Skeletal muscle satellite cell (primary cell): ENCODE measurements at regions not wholly inside any gene's neighbourhood (a gene's known extent, or its start where the extent isn't known, plus 50 kb on each side); places are given as distances from the start of the nearest gene placed in this dataset.
"Not testable (repeated sequence)": the region's sequence is repeated elsewhere in the genome, so short reads cannot be mapped to it uniquely, and the experiment has no call there.

Experiments used
- H3K27me3 ChIP-seq: 2 replicates; pipeline ENCODE4 v1.7.0; 2013; ENCODE audit warnings: low read length; ENCODE audit not compliant: control insufficient read depth, insufficient read depth
- H3K36me3 ChIP-seq: 2 replicates; pipeline ENCODE4 v1.7.0; 2013; ENCODE audit warnings: mild to moderate bottlenecking, control low read depth, low read length; ENCODE audit not compliant: insufficient read depth
- H3K4me1 ChIP-seq: 2 replicates; pipeline ENCODE4 v1.7.0; 2013; ENCODE audit warnings: low read length; ENCODE audit not compliant: control insufficient read depth, insufficient read depth
- H3K4me2 ChIP-seq: 2 replicates; pipeline ENCODE4 v1.7.0; 2013; ENCODE audit warnings: mild to moderate bottlenecking, low read length
- H3K4me3 ChIP-seq: 2 replicates; pipeline ENCODE4 v1.7.0; 2013; ENCODE audit warnings: low read length
- H3K9ac ChIP-seq: 2 replicates; pipeline ENCODE4 v1.7.0; 2013; ENCODE audit warnings: mild to moderate bottlenecking, low read depth, low read length, moderate library complexity
- H3K9me3 ChIP-seq: replicated peaks from 2 replicates; pipeline ENCODE4 v1.7.0; 2013; ENCODE audit warnings: mild to moderate bottlenecking, control low read depth, low read length

GRCh38 chr13:69050696-69051095 lies 1056.9 kb upstream of the ATXN8OS start:
- H3K36me3 ChIP-seq = no peaks in the 10 kb centered on the region

GRCh38 chr13:69044629-69045028 lies 1063.0 kb upstream of the ATXN8OS start:
- H3K4me1 ChIP-seq = no peaks in the 10 kb centered on the region
- H3K36me3 ChIP-seq = no peaks in the 10 kb centered on the region
- no peak overlapping the region for H3K4me2 ChIP-seq
- no peak overlapping the region for H3K4me3 ChIP-seq
- no peaks in the 10 kb centered on the region for H3K9me3 ChIP-seq
- H3K27me3 ChIP-seq = no peaks in the 10 kb centered on the region
- H3K9ac ChIP-seq = no peak overlapping the region

More at GRCh38 chr13:69050696-69051095, 1056.9 kb upstream of the ATXN8OS start:
- Histone ChIP-seq H3K4me3 (no peak overlapping the region), H3K27me3 (no peaks in the 10 kb centered on the region), H3K9me3 (peaks cover 11% of the 10 kb centered on the region), H3K9ac (no peak overlapping the region), H3K4me2 (no peak overlapping the region), H3K4me1 (no peaks in the 10 kb centered on the region)

DNA sequence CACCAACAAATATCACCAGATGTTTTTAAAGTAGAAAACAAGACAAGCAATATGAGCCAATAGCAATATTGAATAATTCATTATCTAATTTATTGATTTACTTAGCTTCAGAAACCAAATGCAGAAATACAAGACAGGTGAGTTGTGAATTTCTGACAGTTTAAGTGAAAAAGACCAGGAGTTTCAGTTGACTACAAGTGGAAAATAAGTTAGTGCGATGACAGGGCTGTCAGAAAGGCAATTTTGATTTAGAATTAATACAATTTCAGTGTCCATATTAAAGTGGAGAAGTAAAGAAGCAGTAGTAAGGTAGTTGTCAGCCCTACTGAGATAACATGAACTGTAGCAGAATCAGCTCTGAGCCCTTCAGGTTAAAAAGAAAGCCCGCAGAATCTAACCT lies 1066.7 kb upstream of the ATXN8OS start:
- Histone ChIP-seq H3K36me3 (no peaks in the 10 kb centered on the region), H3K4me3 (no peak overlapping the region), H3K9ac (no peak overlapping the region), H3K27me3 (no peaks in the 10 kb centered on the region), H3K9me3 (no peaks in the 10 kb centered on the region), H3K4me2 (no peak overlapping the region), H3K4me1 (no peaks in the 10 kb centered on the region)

GRCh38 chr13:69035771-69036170 lies 1071.9 kb upstream of the ATXN8OS start:
- no peak overlapping the region for H3K4me3 ChIP-seq
- H3K9me3 ChIP-seq = no peaks in the 10 kb centered on the region
- H3K9ac ChIP-seq = no peak overlapping the region
- H3K36me3 ChIP-seq = no peaks in the 10 kb centered on the region
- H3K27me3 ChIP-seq = no peaks in the 10 kb centered on the region
- H3K4me2 ChIP-seq = no peak overlapping the region
- no peaks in the 10 kb centered on the region for H3K4me1 ChIP-seq

- H3K27me3 ChIP-seq = no peaks in the 10 kb centered on the region
- H3K9ac ChIP-seq = no peak overlapping the region
- no peaks in the 10 kb centered on the region for H3K4me1 ChIP-seq
- H3K9me3 ChIP-seq = peaks cover 2% of the 10 kb centered on the region
- no peaks in the 10 kb centered on the region for H3K36me3 ChIP-seq
- H3K4me2 ChIP-seq = no peak overlapping the region
- H3K4me3 ChIP-seq = no peak overlapping the region
Measured at GRCh38 chr13:69028936-69029335, 1078.7 kb upstream of the ATXN8OS start.

DNA sequence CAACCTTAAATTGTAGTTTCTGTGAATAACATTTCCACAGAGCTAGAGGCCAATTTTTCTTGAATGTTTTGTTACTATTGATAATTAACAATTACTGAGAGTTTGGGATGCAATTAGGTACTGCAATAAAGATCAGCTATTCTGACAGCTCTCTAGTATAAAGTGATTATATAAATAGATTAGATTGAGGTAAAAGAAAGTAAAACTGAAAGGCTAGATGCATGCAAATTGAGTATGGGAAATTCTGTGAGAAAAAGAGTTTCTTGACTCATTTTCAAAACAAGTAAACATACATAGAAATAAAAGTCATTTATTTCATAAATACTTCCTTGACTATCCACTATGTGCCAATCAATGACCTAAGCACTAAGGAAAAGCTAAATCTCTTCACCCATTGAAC lies 1087.5 kb upstream of the ATXN8OS start:
- Histone ChIP-seq H3K27me3 (no peaks in the 10 kb centered on the region), H3K36me3 (no peaks in the 10 kb centered on the region), H3K4me1 (no peaks in the 10 kb centered on the region), H3K4me3 (no peak overlapping the region), H3K9me3 (peaks cover 6% of the 10 kb centered on the region), H3K4me2 (no peak overlapping the region), H3K9ac (no peak overlapping the region)

DNA sequence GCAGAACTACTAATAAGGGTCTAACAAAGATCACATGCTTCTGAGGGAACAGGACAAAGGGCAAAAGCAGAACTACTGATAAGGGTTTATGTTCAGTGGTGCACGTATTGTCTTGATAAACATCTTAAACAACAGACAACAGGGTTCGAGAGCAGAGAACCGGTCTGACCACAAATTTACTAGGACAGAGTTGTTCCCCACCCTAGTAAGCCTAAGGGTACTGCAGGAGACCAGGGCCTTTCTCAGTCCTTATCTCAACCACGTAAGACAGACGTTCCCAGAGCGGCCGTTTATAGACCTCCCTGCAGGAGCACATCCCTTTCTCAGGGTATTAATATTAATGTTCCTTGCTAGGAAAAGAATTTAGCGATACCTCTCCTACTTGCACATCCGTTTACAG lies 1089.5 kb upstream of the ATXN8OS start:
- H3K9ac ChIP-seq, H3K4me2 ChIP-seq, H3K4me3 ChIP-seq, H3K9me3 ChIP-seq, H3K27me3 ChIP-seq, H3K36me3 ChIP-seq, H3K4me1 ChIP-seq: not testable (repeated sequence)

DNA sequence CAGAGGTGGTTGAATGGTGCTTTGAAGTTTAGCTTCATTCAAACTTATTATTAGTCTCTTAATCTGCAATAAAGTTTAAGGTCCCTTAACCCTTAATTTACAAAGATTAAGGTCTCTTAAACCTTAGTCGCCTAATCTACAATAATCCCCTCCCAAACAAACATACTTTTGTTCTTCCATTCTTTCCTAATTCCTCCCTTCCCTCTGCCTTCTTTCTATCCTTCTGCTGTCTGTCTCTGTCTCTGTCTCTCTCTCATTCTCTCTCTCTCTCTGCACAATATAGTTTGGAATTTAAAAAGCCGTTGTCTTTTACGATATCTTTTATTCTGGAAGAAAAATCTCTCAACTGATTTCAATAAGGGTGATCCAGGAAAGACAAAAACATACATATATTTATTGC lies 1096.8 kb upstream of the ATXN8OS start:
- Histone ChIP-seq H3K9ac (no peak overlapping the region), H3K36me3 (no peaks in the 10 kb centered on the region), H3K9me3 (no peaks in the 10 kb centered on the region), H3K27me3 (no peaks in the 10 kb centered on the region), H3K4me2 (no peak overlapping the region), H3K4me3 (no peak overlapping the region), H3K4me1 (no peaks in the 10 kb centered on the region)

- Histone ChIP-seq H3K9me3 (no peaks in the 10 kb centered on the region), H3K4me2 (no peak overlapping the region)
Measured at GRCh38 chr13:69008499-69008898, 1099.1 kb upstream of the ATXN8OS start.

GRCh38 chr13:68998056-68998455 lies 1109.6 kb upstream of the ATXN8OS start:
- Histone ChIP-seq H3K27me3 (no peaks in the 10 kb centered on the region), H3K4me3 (no peak overlapping the region), H3K4me1 (no peaks in the 10 kb centered on the region), H3K9ac (no peak overlapping the region), H3K9me3 (no peaks in the 10 kb centered on the region), H3K4me2 (no peak overlapping the region), H3K36me3 (no peaks in the 10 kb centered on the region)

More at GRCh38 chr13:69008499-69008898, 1099.1 kb upstream of the ATXN8OS start:
- no peaks in the 10 kb centered on the region for H3K4me1 ChIP-seq
- H3K4me3 ChIP-seq = no peak overlapping the region
- no peaks in the 10 kb centered on the region for H3K36me3 ChIP-seq
- H3K27me3 ChIP-seq = no peaks in the 10 kb centered on the region
- H3K9ac ChIP-seq = no peak overlapping the region

- no peaks in the 10 kb centered on the region for H3K9me3 ChIP-seq
- no peak overlapping the region for H3K4me2 ChIP-seq
- H3K36me3 ChIP-seq = no peaks in the 10 kb centered on the region
- H3K27me3 ChIP-seq = no peaks in the 10 kb centered on the region
- no peaks in the 10 kb centered on the region for H3K4me1 ChIP-seq
- no peak overlapping the region for H3K4me3 ChIP-seq
- H3K9ac ChIP-seq = no peak overlapping the region
Measured at GRCh38 chr13:68996668-68997025, 1111.0 kb upstream of the ATXN8OS start.

DNA sequence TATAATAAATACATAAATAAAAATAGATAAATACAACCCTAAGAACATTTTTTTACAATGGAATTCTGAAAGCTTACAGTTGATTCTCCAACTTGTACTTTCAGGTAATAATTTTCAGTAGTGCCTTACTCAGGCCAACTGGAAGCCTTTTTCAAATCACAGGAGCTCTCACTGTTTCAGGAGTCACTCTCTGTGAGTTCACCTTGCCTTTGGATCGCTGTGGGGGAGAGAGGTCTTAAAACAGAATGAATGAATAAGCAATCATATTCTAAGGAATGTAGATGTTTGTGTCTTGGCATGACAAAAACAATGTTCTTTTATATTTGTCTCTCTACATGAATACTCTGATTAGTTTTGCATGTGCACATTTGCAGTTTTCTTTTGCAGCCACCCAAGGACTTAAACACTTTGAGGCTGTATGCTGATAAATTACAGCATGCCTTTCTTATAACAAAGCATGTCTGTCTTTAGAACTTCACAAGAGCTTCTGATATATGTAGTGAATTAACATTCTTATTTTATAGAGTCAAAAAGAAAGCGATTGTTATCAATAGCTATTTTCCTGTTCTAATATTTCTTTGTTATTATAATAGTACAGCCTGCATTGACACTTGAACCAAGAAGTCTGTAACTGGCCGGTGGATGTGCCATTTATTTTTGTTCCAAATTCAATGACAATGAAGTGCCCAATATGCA lies 1111.5 kb upstream of the ATXN8OS start:
- H3K27me3 ChIP-seq = no peaks in the 10 kb centered on the region
- H3K9ac ChIP-seq = no peak overlapping the region
- no peaks in the 10 kb centered on the region for H3K36me3 ChIP-seq
- H3K9me3 ChIP-seq = no peaks in the 10 kb centered on the region
- H3K4me1 ChIP-seq = no peaks in the 10 kb centered on the region
- no peak overlapping the region for H3K4me2 ChIP-seq
- no peak overlapping the region for H3K4me3 ChIP-seq
